Left cardiac atrium (tissue), 4 donors: ENCODE measurements at regions not wholly inside any gene's neighbourhood (a gene's known extent, or its start where the extent isn't known, plus 50 kb on each side); places are given as distances from the start of the nearest gene placed in this dataset.

Experiments
- ATAC-seq, 2 donors: fragments of 200-7000 bp; cut with Tn5 transposase; one replicate each; pipeline ENCODE4 v1.9.1; 2020; ENCODE audit warnings: mild to moderate bottlenecking in 2 of 2, moderate library complexity in 2 of 2
- DNase-seq: peaks from one replicate; pipeline ENCODE4 v3.0.0-alpha.2; 2020
- intact Hi-C, 2 donors: fragments of 100-400 bp; cut with DNase I; formaldehyde crosslinking; loops; one replicate each; pipeline versions ENCODE4 v1.14.1 to v1.15.1; 2022 to 2023
- donor health status: DM: no; HTN: yes; CAD: no.
- donor health status: DM: no; HTN: yes; CAD: no; lungs with severe emphysema.
- donor health status: DM: yes; HTN: yes; CAD: no.
- donor health status: Dilated cardiomyopathy.

DNA sequence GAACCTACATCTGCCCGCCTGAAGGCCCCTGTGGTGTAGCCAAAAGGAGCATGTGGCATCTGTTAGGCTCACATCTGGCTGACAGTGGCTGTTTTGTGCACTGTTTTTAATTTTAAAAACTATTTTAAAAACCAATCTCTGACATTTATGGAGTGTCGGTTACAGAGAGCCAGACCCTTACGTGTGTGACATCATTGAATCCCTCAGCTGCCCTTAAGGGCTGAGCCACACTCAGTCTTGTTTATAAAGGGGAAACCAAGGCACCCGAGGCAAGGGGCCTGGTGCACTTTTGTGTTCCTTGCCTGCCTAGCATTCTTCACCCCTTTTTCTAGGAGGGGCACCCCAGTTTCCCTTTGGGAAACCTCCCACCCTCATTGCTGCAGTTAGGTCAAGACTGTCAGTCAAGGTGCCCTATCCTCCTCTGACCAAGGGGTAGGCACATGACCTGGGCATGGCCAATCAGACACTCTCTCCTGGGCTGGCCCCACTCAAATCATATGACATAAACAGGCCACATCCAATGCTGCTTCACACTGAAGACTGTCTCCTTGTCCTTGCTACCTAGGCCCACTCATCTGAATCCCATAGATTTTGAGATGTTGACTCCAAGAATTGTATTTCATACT is 105.3 kb downstream of the LSM3 start:
- ATAC-seq (no peak), DNase-seq (no peak)
- intact Hi-C loops, result no loop called here

DNA sequence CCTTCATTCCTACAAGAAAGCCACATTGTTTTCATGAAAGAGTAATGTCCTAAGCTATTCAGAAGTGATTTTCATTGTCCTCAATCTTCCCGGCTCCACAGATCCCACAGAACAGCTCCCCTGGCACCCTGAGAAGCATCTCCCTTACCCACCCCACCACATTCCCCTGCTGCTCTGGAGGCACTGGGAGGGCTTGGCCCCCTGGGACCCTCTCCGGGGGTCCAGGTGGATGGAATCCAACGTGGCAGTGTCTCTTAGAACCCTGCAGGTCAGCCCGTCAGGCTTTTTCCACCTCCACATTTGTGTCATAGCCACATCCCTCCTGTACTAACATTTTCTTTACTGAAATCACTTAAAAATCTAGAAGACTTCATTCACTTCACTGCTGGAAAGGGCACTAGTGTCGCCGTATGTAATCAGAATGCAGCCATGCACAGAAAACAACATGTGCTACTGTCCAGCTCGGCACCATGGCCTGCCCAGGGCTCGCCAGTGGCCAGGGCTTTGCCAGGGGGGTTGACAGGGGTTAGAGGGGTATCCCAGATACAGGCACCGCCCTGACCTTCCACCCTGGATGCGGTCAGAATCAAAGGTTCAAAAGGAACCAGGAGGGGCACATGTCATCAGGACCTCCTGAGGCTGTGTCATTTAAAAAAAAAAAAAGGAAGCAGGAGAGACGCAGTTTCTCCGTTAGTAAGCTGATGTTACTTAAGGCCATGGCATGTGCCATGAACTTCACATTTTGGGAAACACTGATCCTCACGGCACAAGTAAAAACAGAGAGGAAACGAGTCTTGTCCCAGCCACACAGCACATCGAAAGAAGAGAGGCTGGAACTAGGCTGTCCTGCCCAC is 106.3 kb downstream of the LSM3 start:
- DNase-seq (no peak), ATAC-seq (no peak)
- intact Hi-C loops, result no loop called here

DNA sequence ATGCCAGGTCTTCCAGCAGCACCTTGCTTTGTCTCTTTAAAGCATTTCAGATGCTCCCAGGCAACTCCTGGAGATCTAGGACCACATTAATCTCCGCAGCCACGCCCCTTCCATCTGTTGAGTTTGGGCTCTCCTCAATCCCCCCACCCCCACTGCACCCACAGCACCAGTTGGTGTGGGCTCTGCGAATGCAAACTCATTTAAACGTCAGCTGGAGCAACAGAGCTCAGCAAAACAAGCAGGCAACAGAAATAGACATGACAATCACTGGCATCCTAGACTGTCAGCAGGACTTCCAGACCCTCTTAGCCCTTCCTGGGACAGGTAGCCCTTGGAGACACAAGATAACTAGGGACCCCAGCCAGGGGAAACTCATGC is 106.9 kb downstream of the LSM3 start:
- ATAC-seq, result no peak
- no peak for DNase-seq

DNA sequence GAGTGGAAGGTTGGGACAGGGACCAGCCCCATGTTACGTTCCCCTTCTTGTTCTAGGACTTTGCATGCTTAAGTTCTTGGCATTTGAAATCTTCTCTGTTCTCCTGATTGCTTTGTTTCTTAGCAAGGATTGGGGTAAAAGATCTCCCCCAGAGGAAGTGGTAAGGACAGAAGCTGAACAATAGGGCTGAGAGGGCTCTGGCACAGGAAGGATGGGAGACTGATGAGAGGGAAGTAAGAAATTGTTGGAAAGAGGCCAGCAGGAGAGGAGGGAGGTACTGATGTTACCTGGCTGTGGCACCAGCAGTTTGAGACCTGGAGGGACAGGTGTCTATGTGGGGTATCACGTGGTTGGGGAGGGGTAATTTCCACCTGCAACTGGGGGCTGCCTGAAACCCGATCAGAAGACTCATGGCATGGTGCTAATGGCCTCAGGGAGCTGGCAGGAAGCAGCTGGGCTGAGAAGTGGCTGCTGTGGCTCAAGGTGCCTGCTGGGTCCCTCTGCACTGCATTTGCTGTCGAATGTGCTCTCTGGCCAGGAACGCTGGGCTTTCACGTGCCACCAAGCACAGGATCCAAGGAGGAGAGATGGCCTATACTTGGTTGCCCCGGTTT is 108.4 kb downstream of the LSM3 start:
- DNase-seq, result no peak
- intact Hi-C loops, result no loop called here
- ATAC-seq, result no peak

More for the DNA sequence above, 106.9 kb downstream of the LSM3 start:
- intact Hi-C loops, result no loop called here

DNA sequence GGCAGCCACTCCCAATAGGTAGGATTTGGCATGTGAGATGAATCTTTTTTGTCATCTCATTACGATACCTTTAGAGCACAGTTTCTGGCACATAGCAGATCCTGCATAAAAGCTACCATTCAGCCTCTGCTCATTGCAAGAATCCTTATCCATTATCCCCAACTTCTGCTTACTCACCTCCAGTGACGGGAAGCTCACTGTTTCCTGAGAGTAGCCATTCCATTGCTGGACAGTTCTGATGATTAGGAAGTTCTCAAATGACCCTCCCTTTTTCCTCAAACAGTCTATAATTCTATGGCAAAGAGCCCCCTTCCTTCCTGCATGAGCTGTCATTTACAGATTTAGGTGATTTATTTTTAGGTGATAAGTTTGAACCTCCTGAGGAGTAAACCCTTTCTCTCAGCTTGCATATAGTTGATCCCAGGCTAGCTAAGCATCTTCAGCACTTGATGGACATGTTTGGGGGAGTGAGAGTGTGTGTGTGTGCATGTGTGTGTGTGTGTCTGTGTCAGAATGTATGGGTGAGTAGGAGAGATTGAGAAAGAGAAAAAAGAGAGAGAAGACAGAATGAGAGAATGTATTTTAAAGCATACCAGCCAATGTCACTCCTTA is 109.7 kb downstream of the LSM3 start:
- ATAC-seq (no peak), DNase-seq (no peak)
- intact Hi-C loops, result no loop called here

DNA sequence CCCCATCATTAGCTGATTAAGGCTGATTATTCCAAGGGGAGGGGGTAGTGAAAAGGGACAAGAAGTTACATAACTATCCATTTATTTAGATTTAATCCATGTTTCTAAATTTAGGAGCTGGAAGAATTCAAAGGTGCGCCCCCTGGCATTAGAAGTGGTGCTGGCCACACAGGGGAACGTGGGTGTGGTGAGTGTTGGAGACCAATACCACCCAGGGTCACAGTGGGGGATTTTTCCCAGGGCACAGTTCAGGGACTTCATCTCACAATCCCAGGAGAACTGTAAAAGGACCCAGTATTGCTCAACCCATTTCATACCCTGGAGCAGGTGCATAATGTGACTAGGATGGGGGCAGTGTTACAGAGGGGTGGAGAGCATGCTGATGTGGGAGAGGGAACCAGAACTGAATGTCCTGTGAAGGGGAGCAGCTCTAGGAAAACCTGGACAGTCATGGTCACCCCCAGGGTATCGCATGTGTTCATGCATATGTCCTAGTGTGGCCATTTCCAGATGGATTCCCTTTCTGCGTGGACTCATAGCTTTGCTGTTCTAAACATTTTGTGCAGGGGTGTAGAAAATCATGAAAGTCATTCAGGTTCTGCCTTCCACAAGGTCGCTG is 110.3 kb downstream of the LSM3 start:
- ATAC-seq (peak in 1 of 2 donors; percentile 14), DNase-seq (no peak)
- intact Hi-C loops, result no loop called here

DNA sequence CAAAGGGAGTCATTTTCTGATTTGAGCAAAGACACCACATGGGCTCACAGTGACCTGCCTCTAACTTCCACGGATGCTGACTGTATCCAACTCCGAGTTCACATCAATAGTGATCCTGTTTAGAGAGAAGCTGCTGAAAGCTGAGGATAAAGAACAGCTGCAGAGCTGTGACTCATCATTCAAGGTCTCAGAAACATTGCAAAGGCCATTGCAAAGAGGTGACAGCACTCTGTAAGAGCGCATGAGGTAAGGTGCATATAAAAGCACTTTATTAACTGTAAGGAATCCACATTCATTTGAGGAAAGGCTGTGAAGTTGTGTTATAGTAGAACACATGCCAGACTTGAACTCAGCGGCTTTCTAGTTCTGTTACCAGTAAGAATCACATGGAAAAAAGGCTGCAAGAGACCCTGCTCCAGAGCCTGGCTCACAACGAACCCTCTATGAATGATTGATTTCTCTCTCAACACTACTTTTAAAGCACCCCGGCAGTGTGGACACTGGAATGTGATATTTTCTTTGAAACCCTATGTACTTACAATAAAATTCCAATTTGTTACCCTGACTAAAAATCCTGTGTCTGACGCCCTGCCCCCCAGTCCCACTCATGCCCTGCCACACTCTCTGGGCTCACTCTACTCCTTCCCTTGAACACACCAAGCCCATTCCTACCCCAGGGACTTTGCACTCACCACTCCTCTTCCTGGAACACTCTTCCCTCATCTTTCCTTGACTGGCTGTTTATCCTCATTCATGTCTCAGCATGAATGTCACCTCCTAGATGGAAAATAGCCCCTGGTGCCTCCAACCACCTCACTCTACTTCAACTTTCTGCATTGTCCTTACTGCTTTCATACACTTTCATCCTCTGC is 111.2 kb downstream of the LSM3 start:
- intact Hi-C loops, result no loop called here
- DNase-seq, result no peak

DNA sequence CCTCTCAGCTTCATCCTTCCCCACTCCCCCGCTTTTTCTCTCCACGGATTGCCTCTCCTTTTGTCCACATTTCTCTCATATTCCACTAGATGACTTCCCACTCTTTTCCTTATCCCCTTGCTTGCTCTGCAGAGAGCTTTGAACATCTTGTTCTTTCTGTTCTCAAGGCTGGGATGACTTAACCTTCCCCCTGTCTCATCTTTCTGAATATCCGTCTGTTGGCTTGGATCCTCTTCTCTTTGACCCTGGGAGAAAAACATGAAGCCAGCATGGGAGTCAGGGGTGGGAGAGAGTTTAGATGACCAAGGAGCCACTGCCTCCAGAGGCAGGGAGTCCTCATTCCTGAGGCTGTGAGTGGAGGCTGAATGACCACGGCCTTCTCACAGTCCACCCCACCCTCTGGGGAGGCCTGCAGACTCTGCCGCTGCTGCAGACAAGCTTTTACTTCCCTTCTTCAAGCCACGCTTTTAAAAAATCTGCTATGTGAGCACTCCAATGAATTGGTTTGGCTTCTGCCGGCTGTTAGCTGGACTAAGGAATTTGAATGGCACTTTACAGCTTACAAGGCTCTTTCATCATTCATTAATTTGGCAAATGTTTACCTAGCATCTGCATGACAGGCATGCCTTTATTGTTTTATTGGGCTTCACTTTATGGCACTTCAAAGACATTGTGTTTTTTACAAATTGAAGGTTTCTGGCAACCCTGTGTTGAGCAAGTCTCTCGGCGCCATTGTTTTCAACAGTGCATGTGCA is 111.6 kb upstream of the SLC6A6 start:
- intact Hi-C loops, result no loop called here
- DNase-seq (no peak), ATAC-seq (no peak)

More for the DNA sequence above, 111.2 kb downstream of the LSM3 start:
- peak; percentile 90 to 94 for ATAC-seq

DNA sequence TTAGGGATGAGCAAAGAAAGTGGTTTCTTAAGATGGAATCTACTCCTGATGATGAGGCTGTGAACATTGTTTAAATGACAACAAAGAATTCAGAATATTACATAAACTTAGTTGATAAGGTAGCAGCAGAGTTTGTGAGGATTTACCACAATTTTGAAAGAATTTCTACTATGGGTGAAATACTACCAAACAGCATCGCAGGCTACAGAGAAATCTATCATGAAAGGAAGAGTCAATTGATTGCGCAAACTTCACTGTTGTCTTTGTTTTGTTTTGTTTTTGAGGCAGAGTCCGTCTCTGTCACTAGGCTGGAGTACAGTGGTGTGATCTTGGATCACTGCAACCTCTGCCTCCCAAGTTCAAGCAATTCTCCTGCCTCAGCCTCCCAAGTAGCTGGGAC is 107.4 kb upstream of the SLC6A6 start:
- intact Hi-C loops, result no loop called here
- ATAC-seq, result no peak
- no peak for DNase-seq

DNA sequence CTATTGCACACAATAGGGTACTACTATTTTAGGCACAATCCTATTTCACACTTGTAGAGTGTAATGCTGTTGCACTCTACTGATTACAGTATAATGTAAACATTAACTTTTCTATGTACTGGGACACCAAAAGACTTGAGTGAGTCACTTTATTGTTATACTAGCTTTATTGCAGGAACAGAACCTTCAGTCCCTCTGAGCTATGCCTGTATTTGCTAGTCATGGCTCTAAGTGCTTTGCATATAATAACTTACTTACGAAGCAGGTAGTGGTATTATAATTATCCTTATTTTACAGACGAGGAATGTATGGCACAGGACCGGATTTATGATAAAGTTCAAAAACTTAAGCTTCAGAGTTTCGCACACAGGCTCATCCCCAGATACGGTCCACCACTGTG is 106.6 kb upstream of the SLC6A6 start:
- DNase-seq, result no peak
- ATAC-seq, result no peak
- intact Hi-C loops, result no loop called here

DNA sequence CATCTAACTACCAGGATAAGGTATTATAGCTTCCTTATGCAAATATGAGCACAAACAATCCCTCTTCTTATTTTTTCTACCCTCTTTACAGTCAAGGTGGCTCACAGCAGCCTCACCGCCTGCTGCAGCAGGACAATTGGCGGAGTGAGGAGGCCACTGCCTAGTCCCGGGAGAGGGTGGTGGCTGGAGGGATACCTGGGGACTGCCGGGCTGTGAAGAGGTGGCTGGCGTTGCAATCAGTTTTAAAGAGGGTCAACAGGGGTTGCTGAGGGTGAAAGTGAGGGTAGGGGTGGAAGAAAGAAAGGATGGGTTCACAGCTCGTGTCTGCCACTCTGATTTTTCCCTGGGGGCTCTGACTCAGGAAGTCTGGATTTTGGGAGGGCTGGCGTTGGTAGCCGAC is 105.1 kb upstream of the SLC6A6 start:
- intact Hi-C loops, result no loop called here
- no peak for ATAC-seq

DNA sequence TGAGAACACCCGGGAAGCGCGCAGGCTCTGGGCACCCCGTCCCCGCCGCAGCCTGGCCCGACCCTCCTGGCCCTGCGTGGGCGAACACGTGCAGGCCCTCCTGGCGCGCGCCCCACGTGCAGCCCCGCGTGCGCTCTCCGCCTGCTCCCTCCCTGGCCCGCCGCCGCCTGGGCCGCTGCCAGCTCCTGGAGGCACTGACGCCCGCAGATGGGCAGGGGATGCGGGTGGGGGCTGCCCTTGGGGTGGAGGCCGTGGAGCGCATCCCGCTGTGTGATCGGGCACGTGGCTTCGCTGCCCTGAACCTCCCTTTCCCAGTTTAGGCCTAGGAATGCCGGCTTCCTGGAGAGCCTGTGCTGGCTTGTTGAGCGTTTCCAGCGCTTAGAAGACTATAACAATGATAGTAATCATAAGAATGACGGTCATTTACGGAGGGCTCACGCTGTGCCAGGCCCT is 104.6 kb upstream of the SLC6A6 start:
- DNase-seq, result peak; percentile 63
- intact Hi-C loops, result no loop called here
- peak; percentile 62 to 65 for ATAC-seq

More for the DNA sequence above, 105.1 kb upstream of the SLC6A6 start:
- no peak for DNase-seq

DNA sequence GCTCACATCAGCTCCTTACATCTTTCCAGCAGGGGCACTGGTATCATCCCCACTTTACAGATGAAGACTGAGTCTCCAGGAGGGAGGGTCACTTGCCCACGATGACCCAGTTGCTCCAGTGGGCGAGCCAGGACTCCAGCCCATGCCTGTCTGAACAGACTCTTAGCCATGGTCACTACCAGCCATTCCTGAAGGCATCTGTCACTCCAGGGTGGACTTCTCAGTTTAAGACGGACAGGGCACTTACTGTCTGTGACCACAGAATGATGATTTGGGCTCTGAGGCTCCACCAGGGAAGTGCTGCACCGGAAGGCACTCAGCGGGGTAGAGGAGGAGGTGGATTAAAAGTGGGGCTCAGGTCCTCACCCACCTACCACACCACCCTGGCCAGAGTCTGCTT is 104.0 kb upstream of the SLC6A6 start:
- DNase-seq, result no peak
- no peak for ATAC-seq
- intact Hi-C loops, result no loop called here

DNA sequence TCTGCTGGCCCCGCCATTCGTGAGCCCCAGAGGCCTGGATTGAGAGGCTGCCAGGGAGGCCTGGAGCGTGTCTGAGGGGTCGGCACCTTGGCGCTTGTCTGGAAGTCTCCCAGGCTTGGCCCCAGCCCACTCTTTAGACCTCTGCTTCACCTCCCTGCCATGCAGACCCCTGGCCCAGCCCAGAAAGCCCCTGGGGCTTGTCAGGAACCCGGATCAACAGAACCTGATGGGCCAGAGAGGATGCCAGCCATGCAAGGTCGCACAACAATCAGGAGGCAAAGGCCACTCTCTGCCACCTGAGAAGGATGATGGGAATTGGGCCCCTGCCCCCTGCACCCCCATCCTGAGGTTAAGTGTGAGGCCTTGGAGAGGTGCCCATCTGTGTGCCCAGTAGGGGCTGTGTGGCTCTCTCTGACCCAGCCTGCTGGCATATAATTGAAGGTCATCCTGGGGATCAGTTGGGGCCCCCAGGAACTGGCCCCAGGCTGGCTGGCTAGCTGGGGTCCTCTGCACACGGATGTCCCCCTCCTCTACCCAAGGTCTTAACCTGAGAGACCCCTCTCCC is 103.3 kb upstream of the SLC6A6 start:
- no peak for ATAC-seq
- no peak for DNase-seq
- intact Hi-C loops, result no loop called here

DNA sequence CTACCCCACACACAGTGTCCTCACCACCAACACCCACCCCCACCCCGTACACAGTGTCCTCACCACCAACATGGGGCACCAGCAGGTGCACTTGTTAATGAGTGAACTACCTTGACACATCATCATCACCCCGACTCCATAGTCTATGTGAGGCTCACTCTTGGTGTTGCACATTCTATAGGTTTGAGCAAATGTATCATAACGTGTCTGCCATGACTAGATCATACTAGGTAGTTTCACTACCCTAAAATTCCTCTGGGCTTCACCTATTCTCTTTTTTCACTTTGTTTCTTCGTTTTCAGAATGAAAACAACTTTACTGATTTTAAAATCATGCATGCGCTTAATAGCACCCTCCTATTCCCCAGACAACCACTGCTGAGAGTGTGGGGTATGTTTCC is 102.6 kb upstream of the SLC6A6 start:
- DNase-seq, result no peak
- intact Hi-C loops, result no loop called here

DNA sequence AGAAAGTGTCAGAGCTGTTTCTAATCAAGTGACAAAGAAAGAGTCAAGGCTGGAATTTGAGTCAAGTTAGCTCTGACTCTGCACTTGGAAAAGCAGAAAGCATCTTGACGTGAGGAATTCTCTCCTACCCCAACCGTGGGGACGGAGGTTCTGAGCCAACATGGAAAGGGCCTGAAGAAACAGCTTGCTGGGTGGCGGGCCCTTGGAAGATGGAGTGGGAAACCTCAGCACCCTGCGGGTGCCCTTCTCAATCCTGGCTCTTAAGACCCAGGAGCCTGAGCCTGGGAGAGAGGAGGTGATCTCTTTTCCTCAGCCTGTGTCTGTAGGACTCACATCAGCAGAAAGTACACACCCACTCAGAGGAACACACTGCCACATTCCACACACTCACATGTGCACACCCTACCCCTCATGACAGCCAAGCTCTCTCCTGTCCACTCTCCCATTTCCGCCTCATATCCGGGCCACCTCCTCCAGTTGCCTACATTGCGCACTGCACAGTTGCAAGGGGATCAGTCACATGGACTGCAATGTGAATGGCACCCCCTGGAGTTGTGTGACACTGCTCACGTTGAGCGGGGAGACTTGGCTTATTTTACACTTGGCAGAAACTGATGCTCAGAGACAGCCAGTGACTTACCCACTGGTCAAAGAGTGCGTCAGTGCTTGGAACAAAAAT is 101.5 kb upstream of the SLC6A6 start:
- peak; percentile 64 for DNase-seq
- intact Hi-C loops, result no loop called here
- ATAC-seq, result peak; percentile 10 to 49

More for the DNA sequence above, 102.6 kb upstream of the SLC6A6 start:
- no peak for ATAC-seq

DNA sequence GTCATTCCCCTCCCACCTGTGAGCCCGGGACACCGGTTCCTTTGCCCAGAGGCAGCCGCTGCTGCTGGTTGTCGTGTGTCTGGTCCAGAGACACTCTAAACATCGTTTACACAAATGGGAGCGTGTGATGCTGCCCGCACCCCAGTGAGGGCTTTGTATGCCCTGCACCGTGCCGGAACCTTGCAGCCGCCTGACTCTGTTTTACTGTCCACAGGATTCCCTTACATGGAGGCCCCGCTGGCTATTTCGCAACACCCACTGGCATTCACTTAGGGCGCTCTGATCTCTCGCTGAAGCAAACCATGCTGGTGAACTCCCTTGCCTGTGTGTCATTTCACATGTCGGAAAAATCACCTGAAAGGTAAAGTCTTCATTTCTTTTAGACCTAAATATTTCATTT is 100.8 kb upstream of the SLC6A6 start:
- intact Hi-C loops, result no loop called here
- ATAC-seq (peak; percentile 9 to 27), DNase-seq (peak; percentile 61)
